ENCODE measurements at regions not wholly inside any gene's neighbourhood (a gene's known extent, or its start where the extent isn't known, plus 50 kb on each side); places are given as distances from the start of the nearest gene placed in this dataset.

DNA sequence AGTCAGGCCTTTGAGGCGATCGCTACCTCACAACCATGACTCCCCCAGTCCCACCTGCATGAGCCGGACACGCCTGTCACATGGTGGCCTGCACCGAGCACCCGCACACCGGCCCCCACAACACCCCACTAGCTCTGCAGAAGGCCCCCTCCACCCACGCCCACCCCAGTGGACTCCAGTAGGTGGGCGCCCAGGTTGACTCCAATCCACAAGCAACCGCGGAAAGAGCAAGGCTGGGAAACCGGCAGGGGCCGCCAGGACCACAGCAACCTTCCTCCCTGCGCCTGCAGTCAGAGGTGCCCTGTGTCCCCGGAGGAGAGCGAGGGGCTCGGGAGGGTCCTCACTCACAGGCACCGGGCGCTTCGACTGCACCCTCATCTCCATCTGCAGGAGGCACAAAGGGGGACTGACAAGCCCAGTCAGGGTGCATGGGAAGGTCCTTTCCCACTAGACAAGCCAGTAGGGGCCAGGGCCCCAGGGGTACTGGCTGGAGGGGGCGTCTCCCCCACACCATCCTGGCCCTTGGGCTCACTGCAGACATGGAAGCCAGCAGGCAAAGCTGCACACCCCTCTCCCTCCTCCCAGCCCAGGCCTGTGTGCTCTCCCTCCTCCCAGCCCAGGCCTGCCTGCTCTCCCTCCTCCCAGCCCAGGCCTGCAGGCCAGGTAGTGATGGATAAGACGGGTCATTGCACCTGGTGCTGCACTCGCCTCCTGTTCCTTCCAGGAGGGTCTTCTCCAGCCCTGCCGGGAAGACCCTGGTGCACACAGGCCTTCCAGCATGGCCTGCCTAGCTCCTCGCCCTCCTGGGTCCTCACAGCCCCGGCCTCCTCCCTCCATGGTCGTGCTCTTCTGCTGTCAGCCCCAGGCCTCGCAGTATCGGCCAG, 137.2 kb downstream of the DLL1 start (continued):
- TF ChIP-seq TAF1 (IDR thresholded peaks at IDR 0.05; ENCODE audit: borderline replicate concordance, low read depth, low read length) (no peak), YY1 (IDR thresholded peaks at IDR 0.05; ENCODE audit: low read depth) (no peak)

DNA sequence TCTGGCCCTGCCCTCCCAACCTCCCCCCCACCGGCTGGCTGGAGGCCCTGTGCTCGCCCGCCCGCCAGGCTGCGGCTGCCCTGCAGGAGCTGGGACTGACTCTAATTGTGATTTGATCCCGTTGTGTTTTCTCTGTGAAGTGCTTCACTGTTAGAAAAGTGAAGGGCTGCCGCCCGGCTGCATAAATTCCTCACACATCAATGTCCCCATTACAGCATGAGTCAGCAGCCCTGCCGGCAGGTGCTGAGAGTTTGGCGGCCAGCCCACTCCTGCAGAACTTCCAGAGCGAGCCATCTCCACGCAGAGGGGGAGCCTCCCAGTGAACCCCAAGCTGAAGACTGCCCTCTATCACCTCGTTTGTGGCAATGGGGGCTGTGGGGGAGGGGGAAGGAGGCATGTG, 137.9 kb downstream of the DLL1 start:
- WGBS (ENCODE audit: low lambda C conversion rate) = 44% methylated on average over 9 of the region's 13 CpGs
- H3K36me3 ChIP-seq (replicated peaks in 1 of 2; ENCODE audit: control insufficient read depth in 1 of 2, insufficient read depth in 2 of 2, low read length in 1 of 2) = no peaks in the 10 kb centered on the region
- H4K20me1 ChIP-seq (ENCODE audit: insufficient read depth) = no peaks in the 10 kb centered on the region
- no peaks in the 10 kb centered on the region for H3K9me2 ChIP-seq
- H3K4me2 ChIP-seq = no peak overlapping the region
- no peak for DNase-seq
- H3K4me3 ChIP-seq (ENCODE audit: low read depth in 2 of 2, low read length in 1 of 2) = no peak overlapping the region
- H3F3A ChIP-seq (replicated peaks; ENCODE audit: insufficient read depth) = no peaks in the 10 kb centered on the region
- ChIA-PET POLR2A (no interaction called here), CTCF (no interaction called here)
- peaks cover 0 to 4% of the 10 kb centered on the region in 2 experiments; a peak in 1 of 4 replicates for H3K4me1 ChIP-seq (ENCODE audit: control insufficient read depth in 1 of 2, insufficient read depth in 2 of 2, low read depth in 1 of 2, low read length in 1 of 2)
- H3K9me3 ChIP-seq = no peaks in the 10 kb centered on the region
- no peak for TF ChIP-seq MXI1 (IDR thresholded peaks at IDR 0.05; ENCODE audit: low read depth, low read length)
- no peaks in the 10 kb centered on the region for H3K27me3 ChIP-seq (ENCODE audit: insufficient read depth)
- H3K79me2 ChIP-seq (ENCODE audit: insufficient read depth) = no peaks in the 10 kb centered on the region
- no peak overlapping the region for H3K9ac ChIP-seq
- no peak overlapping the region for H3K27ac ChIP-seq (ENCODE audit: low read depth in 2 of 2, low read length in 1 of 2)
- no peak overlapping the region for H2AFZ ChIP-seq (ENCODE audit: low read depth)

DNA sequence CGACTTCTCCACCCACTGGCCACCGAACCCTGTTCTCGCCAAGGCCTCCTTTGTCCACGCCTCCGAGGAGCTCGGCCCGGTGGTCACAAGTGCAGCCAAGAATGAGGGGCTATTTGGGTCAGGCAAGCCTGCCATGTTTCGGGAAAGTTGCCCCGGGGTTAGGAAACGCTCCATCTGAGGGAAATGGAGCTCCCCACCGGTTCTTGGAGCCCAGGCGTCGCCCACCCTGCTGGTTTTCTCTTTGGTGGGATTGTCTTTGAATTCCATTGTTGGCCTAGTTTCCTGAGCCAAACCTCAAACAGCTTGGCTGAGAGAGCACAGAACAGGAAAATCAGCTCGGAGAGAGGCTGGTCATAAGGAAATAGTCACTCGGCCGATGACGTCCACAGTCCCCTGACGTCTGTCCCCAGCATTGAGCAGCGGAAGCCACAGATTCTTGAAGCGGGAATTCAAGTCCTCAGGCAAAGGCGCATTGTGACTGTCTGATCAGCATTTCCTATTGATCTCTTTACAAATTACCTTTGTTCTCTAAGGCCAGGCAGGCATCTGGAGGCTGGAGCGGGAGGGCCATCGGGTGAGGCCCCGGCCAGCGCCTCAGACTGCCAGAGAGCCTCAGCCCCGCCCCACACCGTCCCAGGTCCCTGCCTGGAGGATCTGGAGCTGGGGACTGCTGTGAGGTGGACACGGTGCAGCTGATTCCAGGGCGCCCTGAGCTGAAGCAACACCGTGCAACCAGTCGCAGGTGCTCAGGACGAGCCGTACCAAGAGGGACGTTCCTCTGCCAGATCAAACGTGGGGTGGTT, 138.6 kb downstream of the DLL1 start:
- Histone ChIP-seq H3K9ac (no peak overlapping the region), H4K20me1 (ENCODE audit: insufficient read depth) (no peaks in the 10 kb centered on the region), H2AFZ (ENCODE audit: low read depth) (no peak overlapping the region), H3K9me2 (no peaks in the 10 kb centered on the region), H3K4me2 (no peak overlapping the region), H3K27me3 (ENCODE audit: insufficient read depth) (no peaks in the 10 kb centered on the region), H3K4me1 (ENCODE audit: control insufficient read depth in 1 of 2, insufficient read depth in 2 of 2, low read depth in 1 of 2, low read length in 1 of 2) (peaks cover 0 to 4% of the 10 kb centered on the region in 2 experiments; a peak in 1 of 4 replicates), H3K36me3 (replicated peaks in 1 of 2; ENCODE audit: control insufficient read depth in 1 of 2, insufficient read depth in 2 of 2, low read length in 1 of 2) (no peaks in the 10 kb centered on the region), H3K79me2 (ENCODE audit: insufficient read depth) (no peaks in the 10 kb centered on the region), H3K4me3 (ENCODE audit: low read depth in 2 of 2, low read length in 1 of 2) (no peak overlapping the region), H3K9me3 (no peaks in the 10 kb centered on the region), H3F3A (replicated peaks; ENCODE audit: insufficient read depth) (no peaks in the 10 kb centered on the region), H3K27ac (ENCODE audit: low read depth in 2 of 2, low read length in 1 of 2) (no peak overlapping the region)
- CTCF ChIA-PET = no interaction called here
- POLR2A ChIA-PET = no interaction called here
- DNase-seq = no peak
- 71% methylated on average over 23 of the region's 35 CpGs for WGBS (ENCODE audit: low lambda C conversion rate)
- TF ChIP-seq RCOR1 (IDR thresholded peaks at IDR 0.05; ENCODE audit: low read length) = no peak
- TF ChIP-seq TCF12 (IDR thresholded peaks at IDR 0.05) = no peak
- TF ChIP-seq, protein P1, sequence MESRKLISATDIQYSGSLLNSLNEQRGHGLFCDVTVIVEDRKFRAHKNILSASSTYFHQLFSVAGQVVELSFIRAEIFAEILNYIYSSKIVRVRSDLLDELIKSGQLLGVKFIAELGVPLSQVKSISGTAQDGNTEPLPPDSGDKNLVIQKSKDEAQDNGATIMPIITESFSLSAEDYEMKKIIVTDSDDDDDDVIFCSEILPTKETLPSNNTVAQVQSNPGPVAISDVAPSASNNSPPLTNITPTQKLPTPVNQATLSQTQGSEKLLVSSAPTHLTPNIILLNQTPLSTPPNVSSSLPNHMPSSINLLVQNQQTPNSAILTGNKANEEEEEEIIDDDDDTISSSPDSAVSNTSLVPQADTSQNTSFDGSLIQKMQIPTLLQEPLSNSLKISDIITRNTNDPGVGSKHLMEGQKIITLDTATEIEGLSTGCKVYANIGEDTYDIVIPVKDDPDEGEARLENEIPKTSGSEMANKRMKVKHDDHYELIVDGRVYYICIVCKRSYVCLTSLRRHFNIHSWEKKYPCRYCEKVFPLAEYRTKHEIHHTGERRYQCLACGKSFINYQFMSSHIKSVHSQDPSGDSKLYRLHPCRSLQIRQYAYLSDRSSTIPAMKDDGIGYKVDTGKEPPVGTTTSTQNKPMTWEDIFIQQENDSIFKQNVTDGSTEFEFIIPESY (IDR thresholded peaks at IDR 0.05; ENCODE audit: borderline replicate concordance, low read depth) = no peak
- no peak for TF ChIP-seq MEF2A (IDR thresholded peaks at IDR 0.05; ENCODE audit: borderline replicate concordance, low read depth)
- TF ChIP-seq CHD2 (IDR thresholded peaks at IDR 0.05; ENCODE audit: low read length, partially characterized antibody) = no peak
- no peak for TF ChIP-seq FOXM1 (IDR thresholded peaks at IDR 0.05; ENCODE audit: low read depth)
- TF ChIP-seq SMC3 (IDR thresholded peaks at IDR 0.05; ENCODE audit: low read depth, low read length) = no peak
- no peak for TF ChIP-seq MXI1 (IDR thresholded peaks at IDR 0.05; ENCODE audit: low read depth, low read length)
- TF ChIP-seq, protein P2, sequence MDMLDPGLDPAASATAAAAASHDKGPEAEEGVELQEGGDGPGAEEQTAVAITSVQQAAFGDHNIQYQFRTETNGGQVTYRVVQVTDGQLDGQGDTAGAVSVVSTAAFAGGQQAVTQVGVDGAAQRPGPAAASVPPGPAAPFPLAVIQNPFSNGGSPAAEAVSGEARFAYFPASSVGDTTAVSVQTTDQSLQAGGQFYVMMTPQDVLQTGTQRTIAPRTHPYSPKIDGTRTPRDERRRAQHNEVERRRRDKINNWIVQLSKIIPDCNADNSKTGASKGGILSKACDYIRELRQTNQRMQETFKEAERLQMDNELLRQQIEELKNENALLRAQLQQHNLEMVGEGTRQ (IDR thresholded peaks at IDR 0.05; ENCODE audit: borderline replicate concordance, low read depth, low read length) = no peak
- TF ChIP-seq POLR2AphosphoS5 (IDR thresholded peaks at IDR 0.05; ENCODE audit: low read depth, low read length) = no peak
- TF ChIP-seq, protein P3, sequence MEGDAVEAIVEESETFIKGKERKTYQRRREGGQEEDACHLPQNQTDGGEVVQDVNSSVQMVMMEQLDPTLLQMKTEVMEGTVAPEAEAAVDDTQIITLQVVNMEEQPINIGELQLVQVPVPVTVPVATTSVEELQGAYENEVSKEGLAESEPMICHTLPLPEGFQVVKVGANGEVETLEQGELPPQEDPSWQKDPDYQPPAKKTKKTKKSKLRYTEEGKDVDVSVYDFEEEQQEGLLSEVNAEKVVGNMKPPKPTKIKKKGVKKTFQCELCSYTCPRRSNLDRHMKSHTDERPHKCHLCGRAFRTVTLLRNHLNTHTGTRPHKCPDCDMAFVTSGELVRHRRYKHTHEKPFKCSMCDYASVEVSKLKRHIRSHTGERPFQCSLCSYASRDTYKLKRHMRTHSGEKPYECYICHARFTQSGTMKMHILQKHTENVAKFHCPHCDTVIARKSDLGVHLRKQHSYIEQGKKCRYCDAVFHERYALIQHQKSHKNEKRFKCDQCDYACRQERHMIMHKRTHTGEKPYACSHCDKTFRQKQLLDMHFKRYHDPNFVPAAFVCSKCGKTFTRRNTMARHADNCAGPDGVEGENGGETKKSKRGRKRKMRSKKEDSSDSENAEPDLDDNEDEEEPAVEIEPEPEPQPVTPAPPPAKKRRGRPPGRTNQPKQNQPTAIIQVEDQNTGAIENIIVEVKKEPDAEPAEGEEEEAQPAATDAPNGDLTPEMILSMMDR (IDR thresholded peaks at IDR 0.05) = no peak
- no peak for TF ChIP-seq TAF1 (IDR thresholded peaks at IDR 0.05; ENCODE audit: borderline replicate concordance, low read depth, low read length)
- no peak for TF ChIP-seq RAD21 (IDR thresholded peaks at IDR 0.05; ENCODE audit: low read length)
- no peak for TF ChIP-seq NFIC (IDR thresholded peaks at IDR 0.05; ENCODE audit: borderline replicate concordance)
- TF ChIP-seq, protein P4, sequence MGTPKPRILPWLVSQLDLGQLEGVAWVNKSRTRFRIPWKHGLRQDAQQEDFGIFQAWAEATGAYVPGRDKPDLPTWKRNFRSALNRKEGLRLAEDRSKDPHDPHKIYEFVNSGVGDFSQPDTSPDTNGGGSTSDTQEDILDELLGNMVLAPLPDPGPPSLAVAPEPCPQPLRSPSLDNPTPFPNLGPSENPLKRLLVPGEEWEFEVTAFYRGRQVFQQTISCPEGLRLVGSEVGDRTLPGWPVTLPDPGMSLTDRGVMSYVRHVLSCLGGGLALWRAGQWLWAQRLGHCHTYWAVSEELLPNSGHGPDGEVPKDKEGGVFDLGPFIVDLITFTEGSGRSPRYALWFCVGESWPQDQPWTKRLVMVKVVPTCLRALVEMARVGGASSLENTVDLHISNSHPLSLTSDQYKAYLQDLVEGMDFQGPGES (IDR thresholded peaks at IDR 0.05; ENCODE audit: low read depth, low read length) = no peak
- TF ChIP-seq, protein P5, sequence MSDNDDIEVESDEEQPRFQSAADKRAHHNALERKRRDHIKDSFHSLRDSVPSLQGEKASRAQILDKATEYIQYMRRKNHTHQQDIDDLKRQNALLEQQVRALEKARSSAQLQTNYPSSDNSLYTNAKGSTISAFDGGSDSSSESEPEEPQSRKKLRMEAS (IDR thresholded peaks at IDR 0.05; ENCODE audit: low read depth) = no peak
- no peak for TF ChIP-seq TEAD4 (IDR thresholded peaks at IDR 0.05; ENCODE audit: borderline replicate concordance, insufficient read depth)

Measured in SK-N-SH (cell line).